GM12891 (cell line): ENCODE measurements at regions not wholly inside any gene's neighbourhood (a gene's known extent, or its start where the extent isn't known, plus 50 kb on each side); places are given as distances from the start of the nearest gene placed in this dataset.

Source experiments
- PAX5 ChIP-seq: IDR thresholded peaks from 2 replicates; pipeline ENCODE4 v1.6.1; 2011; ENCODE audit warnings: low read length, moderate library complexity, mild to moderate bottlenecking; ENCODE audit not compliant: insufficient read depth, severe bottlenecking
- POLR2A ChIP-seq: IDR thresholded peaks from 2 replicates; pipeline ENCODE4 v1.6.1; 2011; ENCODE audit warnings: low read depth, low read length, control low read depth
- POLR2AphosphoS5 ChIP-seq: IDR thresholded peaks from 2 replicates; pipeline ENCODE4 v1.6.1; 2011; ENCODE audit warnings: low read depth, low read length, control low read depth
- SPI1 ChIP-seq: IDR thresholded peaks from 2 replicates; pipeline ENCODE4 v1.6.1; 2011; ENCODE audit warnings: low read depth, low read length, control low read depth
- TAF1 ChIP-seq: IDR thresholded peaks from 2 replicates; pipeline ENCODE4 v1.6.1; 2011; ENCODE audit warnings: low read depth, low read length, control low read depth

DNA sequence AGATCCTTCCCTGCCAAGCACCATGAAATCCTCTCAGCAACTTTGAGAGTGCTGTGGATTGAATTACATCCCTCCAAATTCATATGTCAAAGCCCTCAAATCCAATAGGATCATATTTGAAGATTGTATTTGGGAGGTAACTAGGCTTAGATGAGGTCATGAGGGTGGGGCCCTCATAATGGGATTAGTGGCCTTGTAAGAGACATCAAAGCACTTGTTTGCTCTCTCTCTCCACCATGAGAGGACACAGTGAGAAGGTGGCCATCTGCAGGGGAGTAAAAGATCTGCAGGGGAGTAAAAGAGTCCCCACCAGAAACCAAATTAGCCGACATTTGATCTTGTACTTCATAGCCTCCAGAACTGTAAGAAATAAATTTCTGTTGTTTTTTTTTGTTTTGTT is 298.2 kb downstream of the SAMD5 start:
- TF ChIP-seq POLR2A (no peak), TAF1 (no peak), POLR2AphosphoS5 (no peak), PAX5 (no peak), SPI1 (no peak)
